ENCODE measurements at regions not wholly inside any gene's neighbourhood (a gene's known extent, or its start where the extent isn't known, plus 50 kb on each side); places are given as distances from the start of the nearest gene placed in this dataset.

DNA sequence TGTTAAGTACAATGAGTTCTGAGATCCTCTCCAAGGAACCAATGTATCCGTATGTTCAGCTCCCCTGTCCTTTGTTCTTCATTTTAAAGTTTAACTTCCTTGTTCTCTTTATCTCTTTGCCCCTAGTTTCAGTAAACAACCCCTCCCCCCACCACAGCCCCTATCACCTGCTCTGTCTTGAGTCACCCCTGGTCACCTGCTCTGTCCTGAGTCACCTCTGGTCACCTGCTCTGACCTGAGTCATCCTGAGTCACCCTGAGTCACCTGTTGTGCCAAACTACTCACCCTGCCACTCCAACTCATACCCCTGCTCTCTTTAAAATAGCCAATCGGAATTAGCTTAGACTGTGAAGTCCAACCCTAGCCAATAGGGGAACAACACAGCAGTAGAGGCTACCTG, 288.7 kb upstream of the CDYL start:
- TF ChIP-seq CTCF (conservative IDR thresholded peaks at IDR 0.05; ENCODE audit: low read depth, low read length) = no peak
- TF ChIP-seq EZH2phosphoT487 (IDR thresholded peaks at IDR 0.05; ENCODE audit: borderline replicate concordance, low read length) = no peak
- no peak for TF ChIP-seq EZH2 (IDR thresholded peaks at IDR 0.05; ENCODE audit: low read length, unreplicated experiment)
